ENCODE measurements at regions not wholly inside any gene's neighbourhood (a gene's known extent, or its start where the extent isn't known, plus 50 kb on each side); places are given as distances from the start of the nearest gene placed in this dataset.
A peak's percentile ranks its signal among the peaks of the same experiment; 100 is the strongest.
"Not testable (repeated sequence)": the region's sequence is repeated elsewhere in the genome, so short reads cannot be mapped to it uniquely, and the experiment has no call there.

DNA sequence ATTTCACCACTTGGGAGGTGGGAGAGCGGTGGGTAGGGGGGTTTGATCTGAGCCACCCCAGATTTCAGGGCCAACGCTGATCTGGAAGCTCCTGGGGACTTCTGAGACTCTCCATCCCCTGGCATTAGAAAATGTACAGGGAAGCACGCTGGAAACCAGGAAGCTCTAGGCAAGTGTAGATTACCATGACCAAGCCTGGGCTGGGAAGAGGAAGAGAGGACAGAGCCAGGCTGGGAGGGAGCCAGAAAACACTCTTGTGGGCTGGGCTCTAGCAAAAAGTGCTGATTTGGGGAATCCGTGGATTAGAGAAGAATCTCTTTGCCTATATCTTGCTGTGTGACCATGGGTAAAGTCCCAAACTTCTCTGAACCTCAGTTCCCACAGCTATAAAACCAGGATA is 236.7 kb downstream of the BCL11B start:
- intact Hi-C loops (cut with micrococcal nuclease; ENCODE audit: unreplicated experiment), result no loop called here

DNA sequence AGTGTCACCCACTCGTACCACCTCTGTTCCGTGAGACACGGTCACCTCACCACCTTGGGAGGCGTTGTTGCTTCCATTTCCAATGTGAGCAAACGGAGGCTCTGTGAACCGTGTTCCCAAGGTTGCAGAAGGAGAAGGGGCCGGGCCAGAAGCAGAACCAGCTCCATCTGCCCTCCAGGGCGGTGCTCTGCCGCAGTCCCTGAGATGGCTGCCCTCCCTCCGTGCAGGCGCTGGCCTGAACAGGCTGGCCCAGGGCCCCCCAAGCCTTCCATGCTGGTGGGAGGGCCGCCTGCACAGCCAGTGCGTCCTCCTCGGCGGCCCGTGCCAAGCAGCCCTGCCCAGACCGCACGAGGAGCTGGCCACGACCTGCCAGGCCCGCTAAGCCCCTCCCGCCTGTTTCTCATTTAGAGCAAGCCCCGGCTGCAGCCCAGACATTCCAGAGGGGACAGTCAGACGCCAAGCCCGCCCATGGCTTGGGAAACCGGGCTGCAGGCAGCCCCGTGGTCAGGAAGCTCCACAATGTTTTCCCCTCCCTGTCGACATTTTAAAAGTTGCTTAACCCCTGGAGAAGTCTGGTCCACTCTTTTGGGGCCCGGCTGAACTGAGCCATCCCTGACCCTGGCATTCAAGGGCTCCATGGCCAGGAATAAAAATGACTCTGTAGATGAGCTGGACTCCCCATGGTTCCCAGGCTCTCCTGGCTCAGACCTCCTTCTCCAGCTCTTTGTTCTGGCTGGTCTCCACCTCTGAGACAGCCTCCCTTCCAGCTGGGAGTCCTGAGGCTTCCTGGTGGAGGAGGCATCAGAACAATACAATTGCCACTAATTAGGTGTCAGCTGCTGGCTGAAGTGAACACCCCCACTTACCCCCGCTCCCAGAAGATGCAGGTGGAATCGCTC is 236.0 kb downstream of the BCL11B start:
- no peaks in the 10 kb centered on the region for H3K27me3 ChIP-seq (replicated peaks; ENCODE audit: control insufficient read depth, insufficient read depth, low read length)
- BruUV-seq (replicated peaks), result no TSS peak
- H3K9me3 ChIP-seq, result no peaks in the 10 kb centered on the region
- CTCF ChIA-PET, result no interaction called here
- no peaks in the 10 kb centered on the region for H3K4me1 ChIP-seq
- no peaks in the 10 kb centered on the region for H3K36me3 ChIP-seq (ENCODE audit: control insufficient read depth, insufficient read depth, low read length)
- TF ChIP-seq, protein P1, sequence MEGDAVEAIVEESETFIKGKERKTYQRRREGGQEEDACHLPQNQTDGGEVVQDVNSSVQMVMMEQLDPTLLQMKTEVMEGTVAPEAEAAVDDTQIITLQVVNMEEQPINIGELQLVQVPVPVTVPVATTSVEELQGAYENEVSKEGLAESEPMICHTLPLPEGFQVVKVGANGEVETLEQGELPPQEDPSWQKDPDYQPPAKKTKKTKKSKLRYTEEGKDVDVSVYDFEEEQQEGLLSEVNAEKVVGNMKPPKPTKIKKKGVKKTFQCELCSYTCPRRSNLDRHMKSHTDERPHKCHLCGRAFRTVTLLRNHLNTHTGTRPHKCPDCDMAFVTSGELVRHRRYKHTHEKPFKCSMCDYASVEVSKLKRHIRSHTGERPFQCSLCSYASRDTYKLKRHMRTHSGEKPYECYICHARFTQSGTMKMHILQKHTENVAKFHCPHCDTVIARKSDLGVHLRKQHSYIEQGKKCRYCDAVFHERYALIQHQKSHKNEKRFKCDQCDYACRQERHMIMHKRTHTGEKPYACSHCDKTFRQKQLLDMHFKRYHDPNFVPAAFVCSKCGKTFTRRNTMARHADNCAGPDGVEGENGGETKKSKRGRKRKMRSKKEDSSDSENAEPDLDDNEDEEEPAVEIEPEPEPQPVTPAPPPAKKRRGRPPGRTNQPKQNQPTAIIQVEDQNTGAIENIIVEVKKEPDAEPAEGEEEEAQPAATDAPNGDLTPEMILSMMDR (IDR thresholded peaks at IDR 0.05; ENCODE audit: insufficient read depth in 1 of 2, low read depth in 1 of 2, low read length in 1 of 2, severe bottlenecking in 1 of 2, unreplicated experiment in 1 of 2), result no peak
- H3K4me3 Mint-ChIP-seq (ENCODE audit: unreplicated experiment), result peak overlapping the region; percentile 19
- H3K36me3 Mint-ChIP-seq (ENCODE audit: insufficient read depth, unreplicated experiment), result no peaks in the 10 kb centered on the region
- H3K4me3 ChIP-seq (ENCODE audit: low read depth, low read length), result no peak overlapping the region
- no peaks in the 10 kb centered on the region for H3K4me1 Mint-ChIP-seq (ENCODE audit: low read depth, unreplicated experiment)
- H3K27ac Mint-ChIP-seq (ENCODE audit: unreplicated experiment), result no peak overlapping the region
- peaks cover 6% of the 10 kb centered on the region for H3K27me3 Mint-ChIP-seq (ENCODE audit: insufficient read depth, unreplicated experiment)
- H3K9me3 Mint-ChIP-seq (ENCODE audit: unreplicated experiment), result peaks cover 10% of the 10 kb centered on the region
- POLR2A ChIA-PET, result no interaction called here
- intact Hi-C loops (cut with micrococcal nuclease; ENCODE audit: unreplicated experiment), result no loop called here
- peak; percentile 24 to 46 for DNase-seq

More for the DNA sequence above, 236.7 kb downstream of the BCL11B start:
- TF ChIP-seq, protein P1 (IDR thresholded peaks at IDR 0.05; ENCODE audit: insufficient read depth in 1 of 2, low read depth in 1 of 2, low read length in 1 of 2, severe bottlenecking in 1 of 2, unreplicated experiment in 1 of 2), result no peak
- BruUV-seq (replicated peaks), result no TSS peak
- Histone ChIP-seq H3K4me3 (ENCODE audit: low read depth, low read length) (no peak overlapping the region), H3K9me3 (no peaks in the 10 kb centered on the region), H3K36me3 (ENCODE audit: control insufficient read depth, insufficient read depth, low read length) (no peaks in the 10 kb centered on the region), H3K4me1 (no peaks in the 10 kb centered on the region), H3K27me3 (replicated peaks; ENCODE audit: control insufficient read depth, insufficient read depth, low read length) (no peaks in the 10 kb centered on the region)
- H3K27me3 Mint-ChIP-seq (ENCODE audit: insufficient read depth, unreplicated experiment), result peaks cover 6% of the 10 kb centered on the region
- no peak for DNase-seq
- no peak overlapping the region for H3K27ac Mint-ChIP-seq (ENCODE audit: unreplicated experiment)
- ChIA-PET POLR2A (no interaction called here), CTCF (no interaction called here)
- H3K9me3 Mint-ChIP-seq (ENCODE audit: unreplicated experiment), result peaks cover 10% of the 10 kb centered on the region
- H3K4me3 Mint-ChIP-seq (ENCODE audit: unreplicated experiment), result no peak overlapping the region
- no peaks in the 10 kb centered on the region for H3K36me3 Mint-ChIP-seq (ENCODE audit: insufficient read depth, unreplicated experiment)
- no peaks in the 10 kb centered on the region for H3K4me1 Mint-ChIP-seq (ENCODE audit: low read depth, unreplicated experiment)

DNA sequence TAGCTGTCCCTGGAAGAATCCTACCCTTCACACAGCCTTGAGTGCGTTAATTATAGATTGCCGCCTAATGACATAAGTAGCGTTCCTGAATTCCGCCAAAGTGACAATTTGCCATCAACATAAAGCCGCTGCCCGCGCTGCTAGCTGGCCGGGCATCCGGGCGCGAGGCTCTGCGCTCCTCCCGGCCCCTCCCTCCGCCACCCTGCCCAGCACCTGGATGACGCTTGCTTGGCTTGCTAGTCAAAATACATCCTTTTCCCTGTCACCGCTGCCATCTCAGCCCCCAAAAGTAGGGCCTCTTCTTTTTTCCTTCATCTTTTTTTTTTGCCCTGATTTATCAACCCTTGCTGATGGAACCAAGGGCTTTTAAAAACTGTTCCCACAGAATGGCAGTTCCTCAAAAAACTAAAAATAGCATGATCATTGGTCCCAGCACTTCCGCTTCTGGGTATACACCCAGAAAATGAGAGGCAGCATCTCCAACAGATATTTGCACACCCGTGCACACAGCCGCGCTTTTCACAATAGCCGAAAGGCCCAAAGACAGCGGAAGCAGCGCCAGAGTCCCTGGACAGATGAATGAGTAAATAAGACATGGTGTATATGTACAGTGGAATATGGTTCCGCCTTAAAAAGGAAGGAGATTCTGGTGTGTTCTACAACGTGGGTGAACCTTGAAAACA is 235.2 kb downstream of the BCL11B start:
- peaks cover 10% of the 10 kb centered on the region for H3K9me3 Mint-ChIP-seq (ENCODE audit: unreplicated experiment)
- H3K27me3 Mint-ChIP-seq (ENCODE audit: insufficient read depth, unreplicated experiment), result peaks cover 6% of the 10 kb centered on the region
- H3K4me3 ChIP-seq (ENCODE audit: low read depth, low read length), result no peak overlapping the region
- no peaks in the 10 kb centered on the region for H3K9me3 ChIP-seq
- no peaks in the 10 kb centered on the region for H3K4me1 Mint-ChIP-seq (ENCODE audit: low read depth, unreplicated experiment)
- no peak overlapping the region for H3K27ac Mint-ChIP-seq (ENCODE audit: unreplicated experiment)
- ChIA-PET CTCF (no interaction called here), POLR2A (no interaction called here)
- no peaks in the 10 kb centered on the region for H3K36me3 ChIP-seq (ENCODE audit: control insufficient read depth, insufficient read depth, low read length)
- no TSS peak for BruUV-seq (replicated peaks)
- H3K27me3 ChIP-seq (replicated peaks; ENCODE audit: control insufficient read depth, insufficient read depth, low read length), result no peaks in the 10 kb centered on the region
- TF ChIP-seq, protein P1 (IDR thresholded peaks at IDR 0.05; ENCODE audit: insufficient read depth in 1 of 2, low read depth in 1 of 2, low read length in 1 of 2, severe bottlenecking in 1 of 2, unreplicated experiment in 1 of 2), result no peak
- no peak overlapping the region for H3K4me3 Mint-ChIP-seq (ENCODE audit: unreplicated experiment)
- no peaks in the 10 kb centered on the region for H3K4me1 ChIP-seq
- no peak for DNase-seq
- intact Hi-C loops (cut with micrococcal nuclease; ENCODE audit: unreplicated experiment), result no loop called here
- no peaks in the 10 kb centered on the region for H3K36me3 Mint-ChIP-seq (ENCODE audit: insufficient read depth, unreplicated experiment)

DNA sequence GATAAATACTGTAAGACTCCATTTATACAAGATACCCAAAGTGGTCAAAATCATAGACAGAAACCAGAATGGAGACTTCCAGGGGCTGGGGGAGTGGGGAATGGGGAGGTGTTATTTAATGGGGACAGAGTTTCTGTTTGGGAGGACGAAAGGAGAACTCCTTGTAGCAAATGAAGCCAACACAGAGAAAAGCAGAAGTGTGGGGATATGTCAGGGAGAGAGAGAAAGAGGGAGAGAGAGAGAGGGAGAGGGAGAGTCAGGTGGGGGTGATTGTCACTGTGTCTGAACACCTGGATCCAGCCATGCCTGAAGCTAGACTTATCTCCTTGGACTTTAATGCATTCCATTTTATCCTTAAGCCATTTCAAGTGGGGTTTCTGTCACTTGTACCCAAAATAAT is 234.7 kb downstream of the BCL11B start:
- H3K9me3 ChIP-seq; BruUV-seq (replicated peaks); H3K27me3 ChIP-seq (replicated peaks; ENCODE audit: control insufficient read depth, insufficient read depth, low read length); POLR2A ChIA-PET; CTCF ChIA-PET; H3K36me3 Mint-ChIP-seq (ENCODE audit: insufficient read depth, unreplicated experiment); H3K4me3 ChIP-seq (ENCODE audit: low read depth, low read length); H3K27ac Mint-ChIP-seq (ENCODE audit: unreplicated experiment); H3K36me3 ChIP-seq (ENCODE audit: control insufficient read depth, insufficient read depth, low read length); DNase-seq; H3K4me3 Mint-ChIP-seq (ENCODE audit: unreplicated experiment); H3K4me1 ChIP-seq; H3K9me3 Mint-ChIP-seq (ENCODE audit: unreplicated experiment); intact Hi-C loops (cut with micrococcal nuclease; ENCODE audit: unreplicated experiment); H3K27me3 Mint-ChIP-seq (ENCODE audit: insufficient read depth, unreplicated experiment); H3K4me1 Mint-ChIP-seq (ENCODE audit: low read depth, unreplicated experiment): not testable (repeated sequence)

Data from Caco-2 (cell line).